ENCODE measurements at regions not wholly inside any gene's neighbourhood (a gene's known extent, or its start where the extent isn't known, plus 50 kb on each side); places are given as distances from the start of the nearest gene placed in this dataset.
"Not testable (repeated sequence)": the region's sequence is repeated elsewhere in the genome, so short reads cannot be mapped to it uniquely, and the experiment has no call there.

DNA sequence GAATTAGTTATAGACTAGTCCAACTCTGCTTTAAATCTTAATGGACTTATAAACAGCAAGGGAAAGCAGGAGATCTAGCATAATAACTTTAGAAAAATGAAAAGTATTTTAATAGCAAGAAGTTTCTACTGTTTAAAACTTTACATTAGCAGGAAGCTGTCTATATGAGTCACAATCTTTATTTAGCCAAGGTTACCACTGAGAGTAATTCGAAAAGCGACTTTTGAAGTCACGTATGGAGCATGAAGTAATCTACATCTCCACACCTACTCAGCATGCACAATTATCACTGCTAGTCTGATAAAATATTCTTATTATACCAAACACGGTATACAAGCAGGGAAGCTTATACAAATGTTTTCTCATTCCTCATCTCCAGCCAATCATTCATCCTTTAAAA, 515.4 kb upstream of the SOX11 start:
- no peak overlapping the region for H3K4me3 ChIP-seq (replicated peaks; ENCODE audit: low read depth, low read length)
- TF ChIP-seq, protein P1, sequence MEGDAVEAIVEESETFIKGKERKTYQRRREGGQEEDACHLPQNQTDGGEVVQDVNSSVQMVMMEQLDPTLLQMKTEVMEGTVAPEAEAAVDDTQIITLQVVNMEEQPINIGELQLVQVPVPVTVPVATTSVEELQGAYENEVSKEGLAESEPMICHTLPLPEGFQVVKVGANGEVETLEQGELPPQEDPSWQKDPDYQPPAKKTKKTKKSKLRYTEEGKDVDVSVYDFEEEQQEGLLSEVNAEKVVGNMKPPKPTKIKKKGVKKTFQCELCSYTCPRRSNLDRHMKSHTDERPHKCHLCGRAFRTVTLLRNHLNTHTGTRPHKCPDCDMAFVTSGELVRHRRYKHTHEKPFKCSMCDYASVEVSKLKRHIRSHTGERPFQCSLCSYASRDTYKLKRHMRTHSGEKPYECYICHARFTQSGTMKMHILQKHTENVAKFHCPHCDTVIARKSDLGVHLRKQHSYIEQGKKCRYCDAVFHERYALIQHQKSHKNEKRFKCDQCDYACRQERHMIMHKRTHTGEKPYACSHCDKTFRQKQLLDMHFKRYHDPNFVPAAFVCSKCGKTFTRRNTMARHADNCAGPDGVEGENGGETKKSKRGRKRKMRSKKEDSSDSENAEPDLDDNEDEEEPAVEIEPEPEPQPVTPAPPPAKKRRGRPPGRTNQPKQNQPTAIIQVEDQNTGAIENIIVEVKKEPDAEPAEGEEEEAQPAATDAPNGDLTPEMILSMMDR (IDR thresholded peaks at IDR 0.05; ENCODE audit: low read depth, low read length, missing control alignments): no peak
- no peak for DNase-seq (ENCODE audit: extremely low read depth, low read depth)

DNA sequence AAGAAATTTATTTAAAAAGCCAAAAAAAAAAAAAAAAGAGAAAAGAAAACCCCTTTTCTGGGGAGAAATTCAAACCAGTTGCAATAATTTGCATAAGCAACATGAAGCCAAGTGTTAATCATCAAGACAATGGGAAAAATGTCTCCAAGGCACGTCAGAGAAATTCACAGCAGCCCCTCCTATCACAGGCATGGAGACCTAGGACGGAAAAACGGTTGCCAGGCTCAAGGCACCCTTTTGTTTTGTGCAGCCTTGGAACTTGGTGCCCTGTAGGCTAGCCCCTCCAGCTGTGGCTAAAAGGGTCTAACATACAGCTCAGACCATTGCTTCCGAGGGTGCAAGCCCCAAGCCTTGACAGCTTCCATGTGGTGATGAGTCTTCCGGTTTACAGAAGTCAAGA, 509.2 kb upstream of the SOX11 start:
- DNase-seq (ENCODE audit: extremely low read depth, low read depth): no peak
- H3K4me3 ChIP-seq (replicated peaks; ENCODE audit: low read depth, low read length): no peak overlapping the region
- TF ChIP-seq, protein P1 (IDR thresholded peaks at IDR 0.05; ENCODE audit: low read depth, low read length, missing control alignments): no peak

DNA sequence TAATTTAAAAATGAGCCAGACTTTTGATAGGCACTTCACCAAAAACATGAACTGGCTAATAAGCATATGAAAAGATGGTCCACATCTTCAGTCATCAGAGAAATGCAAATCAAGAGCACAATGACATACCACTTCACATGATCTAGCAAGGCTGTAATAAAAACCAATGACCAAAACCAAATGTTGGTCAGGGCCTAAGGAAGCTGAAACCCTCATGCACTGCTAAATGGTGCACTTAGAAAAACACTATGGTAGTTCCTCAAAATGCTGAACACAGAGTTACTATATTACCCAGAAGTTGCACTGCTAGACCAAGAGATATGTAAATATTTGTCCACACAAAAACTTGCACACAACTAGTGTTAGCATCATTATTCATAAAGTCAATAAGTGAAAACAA, 504.9 kb upstream of the SOX11 start:
- TF ChIP-seq, protein P1 (IDR thresholded peaks at IDR 0.05; ENCODE audit: low read depth, low read length, missing control alignments): no peak
- H3K4me3 ChIP-seq (replicated peaks; ENCODE audit: low read depth, low read length): no peak overlapping the region
- no peak for DNase-seq (ENCODE audit: extremely low read depth, low read depth)

DNA sequence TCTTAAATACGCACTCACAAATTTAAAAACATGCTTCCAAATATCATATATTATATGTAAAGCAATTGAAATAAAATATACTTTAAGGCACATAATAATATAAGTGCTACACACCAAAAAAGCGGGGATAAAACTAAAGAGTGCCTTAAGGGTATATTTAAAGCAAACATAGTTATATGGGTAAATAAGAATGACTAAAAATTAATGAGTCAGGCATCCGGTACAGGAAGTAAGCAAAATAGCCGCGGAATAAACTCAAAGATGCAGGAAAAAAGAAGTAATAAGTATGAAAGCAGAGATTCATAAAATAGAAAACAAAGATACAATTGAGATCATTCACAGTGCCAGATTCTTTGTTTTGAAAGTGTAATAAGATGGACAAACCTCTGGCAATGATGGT, 503.5 kb upstream of the SOX11 start:
- H3K4me3 ChIP-seq (replicated peaks; ENCODE audit: low read depth, low read length): no peak overlapping the region

DNA sequence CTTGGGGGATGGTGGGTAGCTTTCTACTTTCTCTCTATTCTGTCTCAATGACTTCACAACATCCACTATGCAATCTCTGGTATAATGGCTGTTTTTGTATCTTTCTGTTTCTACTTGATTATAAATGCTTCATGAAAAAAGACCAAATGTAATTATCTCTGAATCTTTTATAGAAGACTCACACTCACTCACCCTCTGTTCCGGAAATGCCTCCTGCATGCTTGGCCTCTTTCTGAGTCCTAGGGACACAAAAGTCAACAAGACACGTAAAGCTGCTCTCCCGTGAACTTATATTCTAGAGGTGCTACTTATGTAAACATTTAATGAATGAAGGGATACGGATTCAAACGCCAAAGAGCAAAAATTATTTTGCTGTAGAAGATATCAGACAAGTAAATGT, 502.2 kb upstream of the SOX11 start:
- no peak for DNase-seq (ENCODE audit: extremely low read depth, low read depth)
- no peak overlapping the region for H3K4me3 ChIP-seq (replicated peaks; ENCODE audit: low read depth, low read length)
- TF ChIP-seq, protein P1 (IDR thresholded peaks at IDR 0.05; ENCODE audit: low read depth, low read length, missing control alignments): no peak

More for the DNA sequence above, 503.5 kb upstream of the SOX11 start:
- TF ChIP-seq, protein P1 (IDR thresholded peaks at IDR 0.05; ENCODE audit: low read depth, low read length, missing control alignments): no peak
- DNase-seq (ENCODE audit: extremely low read depth, low read depth): no peak

DNA sequence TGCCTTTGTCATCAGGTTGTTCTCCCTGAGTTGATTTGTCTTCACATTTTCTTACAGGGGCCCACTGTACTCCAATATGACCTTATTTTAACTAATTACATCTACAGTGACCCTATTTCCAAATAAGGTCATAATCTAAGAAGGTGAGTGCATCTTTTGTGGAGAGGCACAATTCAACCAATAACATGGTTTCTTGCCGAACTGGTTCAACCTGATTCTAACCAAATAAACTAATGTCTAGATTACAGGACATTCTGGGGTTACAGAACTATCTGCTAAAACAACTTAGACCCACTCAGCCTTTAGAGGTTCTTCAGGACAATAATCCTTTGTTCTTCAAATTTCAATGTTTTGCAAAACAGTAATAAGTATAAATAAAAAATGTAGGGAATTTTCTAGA, 496.5 kb upstream of the SOX11 start:
- no peak for DNase-seq (ENCODE audit: extremely low read depth, low read depth)
- TF ChIP-seq, protein P1 (IDR thresholded peaks at IDR 0.05; ENCODE audit: low read depth, low read length, missing control alignments): no peak
- no peak overlapping the region for H3K4me3 ChIP-seq (replicated peaks; ENCODE audit: low read depth, low read length)

DNA sequence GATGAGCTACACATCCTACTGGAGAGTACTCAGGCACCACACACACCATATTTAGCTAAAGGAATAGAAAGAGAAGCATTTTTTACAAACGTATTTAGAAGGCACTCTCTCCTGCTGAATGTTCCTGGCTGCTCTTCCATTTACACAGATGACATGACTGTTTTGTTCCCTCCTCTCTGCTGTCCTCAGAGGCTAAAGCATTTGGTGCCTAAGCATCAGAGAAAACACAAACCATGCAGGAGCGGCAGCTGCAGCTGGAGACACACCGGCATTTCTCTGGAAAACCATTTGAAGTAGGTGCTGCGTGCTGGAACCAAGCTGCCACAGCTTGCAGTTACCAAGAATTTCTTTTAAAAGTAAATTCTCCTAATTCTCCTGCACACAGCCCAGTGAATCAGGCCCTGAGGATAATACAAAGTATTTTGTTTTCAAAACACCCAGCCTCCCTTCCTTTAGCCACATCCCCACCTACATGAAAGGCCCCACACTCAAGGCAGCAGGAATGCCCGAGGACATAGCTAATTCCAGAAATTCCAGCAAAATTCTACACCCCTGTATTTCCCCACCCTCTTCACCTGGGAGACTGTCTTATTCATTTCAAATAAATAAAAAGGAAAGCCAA, 488.9 kb upstream of the SOX11 start:
- no peak for DNase-seq (ENCODE audit: extremely low read depth, low read depth)
- TF ChIP-seq, protein P1 (IDR thresholded peaks at IDR 0.05; ENCODE audit: low read depth, low read length, missing control alignments): no peak

DNA sequence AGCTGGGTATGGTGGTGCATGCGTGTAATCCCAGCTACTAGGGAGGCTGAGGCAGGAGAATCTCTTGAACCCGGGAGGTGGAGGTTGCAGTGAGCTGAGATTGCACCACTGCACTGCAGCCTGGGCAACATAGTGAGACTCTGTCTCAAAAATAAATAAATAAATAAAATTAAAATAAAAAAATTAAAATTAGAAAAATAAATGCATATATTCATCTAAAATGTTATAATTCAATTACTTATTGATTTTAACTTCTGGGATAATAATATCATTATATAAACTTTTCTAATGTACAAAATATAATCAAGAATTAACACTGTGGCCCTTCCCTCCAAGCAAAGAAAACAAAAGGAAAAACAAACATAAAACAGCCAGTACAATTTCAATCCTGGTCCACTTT, 485.4 kb upstream of the SOX11 start:
- H3K4me3 ChIP-seq (replicated peaks; ENCODE audit: low read depth, low read length); DNase-seq (ENCODE audit: extremely low read depth, low read depth): not testable (repeated sequence)

More for the DNA sequence above, 488.9 kb upstream of the SOX11 start:
- no peak overlapping the region for H3K4me3 ChIP-seq (replicated peaks; ENCODE audit: low read depth, low read length)

Measured in HFF-Myc (cell line).